ENCODE measurements at regions not wholly inside any gene's neighbourhood (a gene's known extent, or its start where the extent isn't known, plus 50 kb on each side); places are given as distances from the start of the nearest gene placed in this dataset.

DNA sequence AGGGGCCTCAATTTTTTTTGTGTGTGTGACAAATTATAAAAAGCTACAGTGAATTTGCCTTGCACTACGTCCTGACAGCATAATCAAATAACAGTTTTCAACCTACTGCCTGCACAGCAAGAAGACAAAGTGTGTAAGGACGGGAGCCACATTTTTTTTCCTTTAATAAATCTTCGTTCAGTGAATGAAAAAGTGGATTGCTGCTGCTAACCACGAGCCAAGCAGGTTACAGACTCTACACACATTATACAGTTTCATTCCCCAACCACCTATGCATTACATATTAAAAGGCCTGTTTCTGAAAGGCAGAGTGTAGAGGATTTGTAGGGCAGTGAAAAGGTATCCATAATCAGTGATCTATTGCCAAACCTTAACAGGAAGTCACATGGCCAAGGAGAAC, 570.0 kb upstream of the BTBD3 start:
- H3K9ac ChIP-seq = no peak overlapping the region
- no peaks in the 10 kb centered on the region for H3K9me3 ChIP-seq (ENCODE audit: low read depth)
- H3K36me3 Mint-ChIP-seq = peaks cover 5% of the 10 kb centered on the region
- no peak overlapping the region for H3K4me3 Mint-ChIP-seq
- H3K27me3 ChIP-seq = no peaks in the 10 kb centered on the region
- no peaks in the 10 kb centered on the region for H3K79me2 ChIP-seq (ENCODE audit: low read depth)
- no peak overlapping the region for H3K4me3 ChIP-seq
- peaks cover 30% of the 10 kb centered on the region for H3K4me1 Mint-ChIP-seq
- no peaks in the 10 kb centered on the region for H4K20me1 ChIP-seq (ENCODE audit: low read depth)
- no peak overlapping the region for H3K27ac ChIP-seq
- H3K36me3 ChIP-seq = no peaks in the 10 kb centered on the region
- H3K4me1 ChIP-seq = peaks cover 24% of the 10 kb centered on the region
- no peak overlapping the region for H3K4me2 ChIP-seq
- peaks cover 27% of the 10 kb centered on the region for H3K9me3 Mint-ChIP-seq
- H2AFZ ChIP-seq (replicated peaks) = no peak overlapping the region
- DNase-seq (ENCODE audit: low spot score) = no peak
- H3K27ac Mint-ChIP-seq = no peak overlapping the region
- peaks cover 2% of the 10 kb centered on the region for H3K27me3 Mint-ChIP-seq (ENCODE audit: insufficient read depth, low read depth)
- TF ChIP-seq EZH2 (IDR thresholded peaks at IDR 0.05) (no peak), EZH2phosphoT487 (IDR thresholded peaks at IDR 0.05) (no peak), CTCF (IDR thresholded peaks at IDR 0.05) (no peak)
- peaks cover 17% of the 10 kb centered on the region for H3F3A ChIP-seq (ENCODE audit: low read depth)

DNA sequence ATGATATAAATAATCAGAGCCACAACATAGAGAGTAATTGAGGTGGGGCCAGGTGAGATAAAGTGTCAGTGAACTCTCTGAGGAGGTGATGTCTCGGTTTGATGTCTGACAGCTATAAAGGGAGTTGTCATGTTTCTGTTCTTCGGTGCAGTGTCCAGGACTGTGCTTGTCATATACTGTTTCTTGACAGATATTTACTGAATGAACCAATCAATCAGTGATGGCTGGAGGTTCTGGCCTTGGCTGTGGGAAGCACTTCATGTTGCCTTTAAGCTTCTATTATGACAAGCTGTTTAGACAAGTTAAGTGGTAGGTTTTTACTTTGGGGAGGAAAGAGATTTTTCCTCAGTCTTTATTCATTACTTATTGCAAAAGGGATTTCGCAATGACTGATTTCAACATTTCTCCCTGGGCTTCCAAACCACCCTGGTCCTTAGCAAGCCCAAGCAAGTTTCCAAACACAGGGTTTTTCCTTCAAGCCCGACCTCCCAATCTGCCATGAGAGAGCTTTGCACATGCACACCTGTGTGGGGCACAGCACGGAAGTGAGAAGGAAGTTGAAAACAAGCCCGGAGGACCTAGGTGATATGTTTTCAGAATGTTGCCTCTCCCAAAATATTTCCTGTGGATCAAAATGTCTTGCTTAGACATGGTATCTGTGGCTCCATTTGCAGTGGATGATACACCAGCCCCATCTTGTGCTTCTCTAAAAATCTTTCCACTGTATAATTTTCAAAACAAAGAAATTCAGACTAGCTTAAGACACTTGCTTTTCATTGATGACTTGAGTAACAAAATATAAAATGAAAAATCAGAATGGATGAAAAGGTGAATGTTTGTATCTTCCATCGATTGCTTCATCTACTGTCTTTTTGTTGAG, 567.3 kb upstream of the BTBD3 start:
- H3K4me1 Mint-ChIP-seq = peaks cover 52% of the 10 kb centered on the region
- Histone ChIP-seq H2AFZ (replicated peaks) (no peak overlapping the region), H3K27me3 (no peaks in the 10 kb centered on the region), H3K27ac (no peak overlapping the region), H3K4me2 (peak overlapping the region; percentile 73), H3F3A (ENCODE audit: low read depth) (peaks cover 30% of the 10 kb centered on the region), H3K79me2 (ENCODE audit: low read depth) (no peaks in the 10 kb centered on the region), H3K36me3 (no peaks in the 10 kb centered on the region), H3K4me3 (no peak overlapping the region), H3K9me3 (ENCODE audit: low read depth) (no peaks in the 10 kb centered on the region), H4K20me1 (ENCODE audit: low read depth) (no peaks in the 10 kb centered on the region), H3K9ac (no peak overlapping the region), H3K4me1 (peaks cover 51% of the 10 kb centered on the region)
- peak overlapping the region; percentile 87 for H3K27ac Mint-ChIP-seq
- peaks cover 5% of the 10 kb centered on the region for H3K36me3 Mint-ChIP-seq
- DNase-seq (ENCODE audit: low spot score) = no peak
- H3K4me3 Mint-ChIP-seq = no peak overlapping the region
- TF ChIP-seq CTCF (IDR thresholded peaks at IDR 0.05) (no peak), EZH2 (IDR thresholded peaks at IDR 0.05) (no peak), EZH2phosphoT487 (IDR thresholded peaks at IDR 0.05) (no peak)
- H3K9me3 Mint-ChIP-seq = peaks cover 27% of the 10 kb centered on the region
- no peaks in the 10 kb centered on the region for H3K27me3 Mint-ChIP-seq (ENCODE audit: insufficient read depth, low read depth)

DNA sequence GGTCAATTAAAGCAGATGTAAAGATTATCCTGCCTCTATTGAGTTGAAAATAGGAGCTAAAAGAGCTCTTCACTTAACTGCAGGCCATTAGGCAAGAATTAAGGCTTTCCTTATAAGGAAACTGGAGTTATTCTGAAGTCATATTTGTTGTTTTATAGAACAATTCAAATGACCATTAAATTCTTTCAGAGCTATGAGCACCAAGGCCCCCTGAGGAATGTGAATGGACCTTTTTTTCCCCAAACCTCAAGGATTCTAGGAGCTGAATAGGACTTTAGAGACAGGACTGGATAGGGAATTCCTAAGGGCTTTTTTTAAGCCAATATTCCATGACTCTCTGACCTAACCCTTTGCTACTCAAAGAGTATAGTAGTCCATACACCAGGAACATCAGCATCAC, 565.7 kb upstream of the BTBD3 start:
- Mint-ChIP-seq H3K36me3 (peaks cover 5% of the 10 kb centered on the region), H3K9me3 (peaks cover 21% of the 10 kb centered on the region), H3K27ac (peak overlapping the region; percentile 89), H3K4me3 (no peak overlapping the region), H3K4me1 (peaks cover 56% of the 10 kb centered on the region), H3K27me3 (ENCODE audit: insufficient read depth, low read depth) (no peaks in the 10 kb centered on the region)
- H3F3A ChIP-seq (ENCODE audit: low read depth) = peaks cover 32% of the 10 kb centered on the region
- H3K9me3 ChIP-seq (ENCODE audit: low read depth) = no peaks in the 10 kb centered on the region
- TF ChIP-seq CTCF (IDR thresholded peaks at IDR 0.05) (no peak), EZH2 (IDR thresholded peaks at IDR 0.05) (no peak), EZH2phosphoT487 (IDR thresholded peaks at IDR 0.05) (no peak)
- H3K36me3 ChIP-seq = no peaks in the 10 kb centered on the region
- peak; percentile 18 for DNase-seq (ENCODE audit: low spot score)
- H3K4me2 ChIP-seq = peak overlapping the region; percentile 73
- no peaks in the 10 kb centered on the region for H3K79me2 ChIP-seq (ENCODE audit: low read depth)
- no peak overlapping the region for H2AFZ ChIP-seq (replicated peaks)
- no peaks in the 10 kb centered on the region for H4K20me1 ChIP-seq (ENCODE audit: low read depth)
- peaks cover 56% of the 10 kb centered on the region for H3K4me1 ChIP-seq
- no peak overlapping the region for H3K4me3 ChIP-seq
- H3K27me3 ChIP-seq = no peaks in the 10 kb centered on the region
- H3K9ac ChIP-seq = no peak overlapping the region
- H3K27ac ChIP-seq = peak overlapping the region; percentile 85
